GM12878 (cell line): ENCODE measurements at regions not wholly inside any gene's neighbourhood (a gene's known extent, or its start where the extent isn't known, plus 50 kb on each side); places are given as distances from the start of the nearest gene placed in this dataset.
"Not testable (repeated sequence)": the region's sequence is repeated elsewhere in the genome, so short reads cannot be mapped to it uniquely, and the experiment has no call there.

ENCODE experiments used
- ATAC-seq: fragments of 200-7000 bp; cut with Tn5 transposase; 3 replicates; pipeline ENCODE4 v1.9.1; 2020; ENCODE audit warnings: mild to moderate bottlenecking, moderate library complexity
- BruUV-seq: library from RNA; stranded (reverse); fragments of 400-500 nt; replicated peaks from 2 replicates; lab custom pipeline; 2021; lab: Mats Ljungman, UMichigan
- CTCF ChIA-PET: fragments of 300-600 bp; sonication (Branson Sonifier 250); formaldehyde crosslinking; extraction: SDS; loops from one replicate; lab custom pipeline; 2021; ENCODE audit warnings: inconsistent platforms; lab: Yijun Ruan, JAX
- POLR2A ChIA-PET: fragments of 350-600 bp; formaldehyde crosslinking; extraction: SDS; loops from one replicate; lab custom pipeline; 2021; ENCODE audit warnings: inconsistent platforms; lab: Charles Lee
- RAD21 ChIA-PET: fragments of 300-600 bp; sonication (Branson Sonifier 250); formaldehyde crosslinking; loops from one replicate; lab custom pipeline; 2023; ENCODE audit warnings: antibody characterized with exemption; ENCODE audit not compliant: unreplicated experiment; lab: Charles Lee
- SMC1A ChIA-PET: fragments of 300-600 bp; sonication (Branson Sonifier 250); formaldehyde crosslinking; loops from one replicate; lab custom pipeline; 2023; ENCODE audit not compliant: unreplicated experiment, uncharacterized antibody; lab: Charles Lee
- DNase-seq: peaks from one replicate; pipeline ENCODE4 v3.0.0-alpha.2; 2011; ENCODE audit warnings: low read depth, low spot score
- FAIRE-seq: peaks from 3 replicates; lab custom pipeline; 2011; peaks lifted over from hg19 to GRCh38; lab: Jason Lieb, UNC
- H2AFZ ChIP-seq: 2 replicates; pipeline ENCODE4 v1.6.0; 2011; ENCODE audit warnings: low read depth, low read length, control low read depth; ENCODE audit not compliant: control insufficient read depth
- H3K27ac ChIP-seq: 2 replicates; pipeline ENCODE4 v1.5.1; 2011; ENCODE audit warnings: control low read depth; ENCODE audit not compliant: control insufficient read depth, insufficient read depth
- H3K27me3 ChIP-seq, 2 experiments: replicated peaks in 1 of 2; 2 replicates each; pipeline versions ENCODE4 v1.6.0 to v1.6.1; 2011; ENCODE audit warnings: low read length in 1 of 2; ENCODE audit not compliant: control insufficient read depth in 2 of 2, insufficient read depth in 2 of 2
- H3K36me3 ChIP-seq, 2 experiments: 2 replicates each; pipeline ENCODE4 v1.5.1; 2011; ENCODE audit warnings: low read length in 1 of 2; ENCODE audit not compliant: control insufficient read depth in 2 of 2, insufficient read depth in 2 of 2
- H3K4me1 ChIP-seq: 2 replicates; pipeline ENCODE4 v1.6.1; 2011; ENCODE audit warnings: mild to moderate bottlenecking, low read length, moderate library complexity, mixed read lengths; ENCODE audit not compliant: control insufficient read depth, insufficient read depth
- H3K4me2 ChIP-seq: 2 replicates; pipeline ENCODE4 v1.6.0; 2011; ENCODE audit warnings: control low read depth; ENCODE audit not compliant: control insufficient read depth, insufficient read depth
- H3K4me3 ChIP-seq: fragments of 200-600 bp; sonication (generic); 2 replicates; pipeline ENCODE4 v1.5.1; 2016
- H3K79me2 ChIP-seq: 2 replicates; pipeline ENCODE4 v1.6.0; 2011; ENCODE audit warnings: low read length; ENCODE audit not compliant: control insufficient read depth, insufficient read depth
- H3K9ac ChIP-seq: 2 replicates; pipeline ENCODE4 v1.8.0; 2011; ENCODE audit warnings: low read length, control low read depth, mixed read lengths; ENCODE audit not compliant: control insufficient read depth, insufficient read depth
- H3K9me3 ChIP-seq: replicated peaks from 3 replicates; pipeline ENCODE4 v1.5.1; 2011; ENCODE audit warnings: mild to moderate bottlenecking, low read length; ENCODE audit not compliant: control insufficient read depth, insufficient read depth
- H4K20me1 ChIP-seq: 2 replicates; pipeline ENCODE4 v1.6.0; 2011; ENCODE audit not compliant: control insufficient read depth, insufficient read depth
- CBX3 ChIP-seq: fragments of 200-600 bp; sonication (generic); IDR thresholded peaks from 2 replicates; pipeline ENCODE4 v1.6.1; 2016; ENCODE audit warnings: low read depth, borderline replicate concordance
- CREB1 ChIP-seq: IDR thresholded peaks from 2 replicates; pipeline ENCODE4 v1.6.1; 2012; ENCODE audit warnings: low read depth, mild to moderate bottlenecking, inconsistent platforms
- ESRRA ChIP-seq: IDR thresholded peaks from 2 replicates; pipeline ENCODE4 v1.6.1; 2012; ENCODE audit warnings: mild to moderate bottlenecking, low read length, improper control_type of control experiment
- NFYA ChIP-seq: IDR thresholded peaks from 2 replicates; pipeline ENCODE4 v1.6.1; 2011; ENCODE audit warnings: low read depth, mild to moderate bottlenecking, low read length, improper control_type of control experiment, borderline replicate concordance
- NFYB ChIP-seq: IDR thresholded peaks from 2 replicates; pipeline ENCODE4 v1.6.1; 2011; ENCODE audit warnings: low read depth, mild to moderate bottlenecking, low read length, improper control_type of control experiment, moderate library complexity; ENCODE audit not compliant: insufficient read depth
- POLR2AphosphoS5 ChIP-seq: IDR thresholded peaks from 2 replicates; pipeline ENCODE4 v1.6.1; 2011; ENCODE audit warnings: mild to moderate bottlenecking, low read length, inconsistent platforms
- POU2F2 ChIP-seq: IDR thresholded peaks from 3 replicates; pipeline ENCODE4 v1.6.1; 2011; ENCODE audit warnings: low read depth, mild to moderate bottlenecking, low read length, borderline replicate concordance
- ZNF24 ChIP-seq: fragments of 450-650 bp; IDR thresholded peaks from 2 replicates; pipeline ENCODE4 v1.6.1; 2017; ENCODE audit warnings: antibody characterized with exemption, mild to moderate bottlenecking
- ZNF622 ChIP-seq: fragments of 450-650 bp; IDR thresholded peaks from 2 replicates; pipeline ENCODE4 v1.6.1; 2017; ENCODE audit warnings: mild to moderate bottlenecking, inconsistent platforms
- WGBS: methylation state at CpG from one replicate; pipeline ENCODE4 v1.1.6; 2016; ENCODE audit warnings: low lambda C conversion rate; ENCODE audit not compliant: insufficient replicate concordance, insufficient coverage; ENCODE audit errors: missing lambda C conversion rate; 5-methylcytosine and 5-hydroxymethylcytosine counted together
- in situ Hi-C: fragments of 300-500 bp; cut with MboI; formaldehyde crosslinking; loops from 9 replicates; pipeline ENCODE4 v1.14.3; 2018; ENCODE audit warnings: mixed read lengths
- intact Hi-C: fragments of 100-400 bp; cut with micrococcal nuclease; formaldehyde crosslinking; loops from one replicate; pipeline ENCODE4 v1.14.2; 2022; ENCODE audit not compliant: unreplicated experiment

- H3K27ac ChIP-seq = no peak overlapping the region
- no TSS peak for BruUV-seq
- H3K4me3 ChIP-seq = no peak overlapping the region
- H2AFZ ChIP-seq = no peak overlapping the region
- FAIRE-seq (no peak), ATAC-seq (no peak), DNase-seq (no peak)
- ChIA-PET CTCF (no interaction called here), SMC1A (interaction anchor here (0.6 kb wide), 1 partner anchor 26 kb away, joined by 3 read pairs; no protein-coding TSS in a partner anchor), POLR2A (no interaction called here), RAD21 (no interaction called here)
- no peaks in the 10 kb centered on the region for H3K27me3 ChIP-seq
- intact Hi-C loops = no loop called here
- H4K20me1 ChIP-seq = no peaks in the 10 kb centered on the region
- no peaks in the 10 kb centered on the region for H3K79me2 ChIP-seq
- H3K9ac ChIP-seq = no peak overlapping the region
- TF ChIP-seq POU2F2 = no peak
- TF ChIP-seq NFYA = no peak
- TF ChIP-seq ZNF622 = no peak
- no peak for TF ChIP-seq CBX3
- no peak overlapping the region for H3K4me2 ChIP-seq
- no peaks in the 10 kb centered on the region for H3K36me3 ChIP-seq
- in situ Hi-C loops = no loop called here
- 0% methylated on average over 2 of the region's 2 CpGs for WGBS
- no peaks in the 10 kb centered on the region for H3K9me3 ChIP-seq
- H3K4me1 ChIP-seq = no peaks in the 10 kb centered on the region
These were observed 684.7 kb downstream of the EFNA5 start for GRCh38 chr5:106986006-106986405.

GRCh38 chr5:106985174-106985573 lies 685.6 kb downstream of the EFNA5 start:
- no peak overlapping the region for H2AFZ ChIP-seq
- WGBS = 34% methylated on average over 6 of the region's 6 CpGs
- in situ Hi-C loops = no loop called here
- intact Hi-C loops = no loop called here
- no peaks in the 10 kb centered on the region for H3K4me1 ChIP-seq
- H3K79me2 ChIP-seq = no peaks in the 10 kb centered on the region
- H3K9ac ChIP-seq = no peak overlapping the region
- H3K4me3 ChIP-seq = no peak overlapping the region
- H3K27ac ChIP-seq = no peak overlapping the region
- POLR2A ChIA-PET = no interaction called here
- RAD21 ChIA-PET = no interaction called here
- H4K20me1 ChIP-seq = no peaks in the 10 kb centered on the region
- DNase-seq (no peak), FAIRE-seq (no peak)
- CTCF ChIA-PET = no interaction called here
- no TSS peak for BruUV-seq
- no peak overlapping the region for H3K4me2 ChIP-seq
- H3K27me3 ChIP-seq = no peaks in the 10 kb centered on the region
- no peaks in the 10 kb centered on the region for H3K9me3 ChIP-seq
- SMC1A ChIA-PET = no interaction called here
- TF ChIP-seq NFYB (no peak), POLR2AphosphoS5 (no peak), CREB1 (no peak), ZNF24 (no peak), ESRRA (no peak)
- TF ChIP-seq, all 136 proteins: peak for 0
- no peaks in the 10 kb centered on the region for H3K36me3 ChIP-seq
- no peak for ATAC-seq

GRCh38 chr5:106979178-106979577 lies 691.6 kb downstream of the EFNA5 start:
- SMC1A ChIA-PET, CTCF ChIA-PET, H3K27ac ChIP-seq, H3K4me1 ChIP-seq, H3K36me3 ChIP-seq, in situ Hi-C loops, H3K4me2 ChIP-seq, intact Hi-C loops, H3K27me3 ChIP-seq, FAIRE-seq, POLR2A ChIA-PET, H2AFZ ChIP-seq, H3K9ac ChIP-seq, H3K4me3 ChIP-seq, H4K20me1 ChIP-seq, H3K9me3 ChIP-seq, H3K79me2 ChIP-seq, RAD21 ChIA-PET, DNase-seq, BruUV-seq, ATAC-seq: not testable (repeated sequence)
- 58% methylated on average over 11 of the region's 11 CpGs for WGBS
